HL-60 (cell line): ENCODE measurements at regions not wholly inside any gene's neighbourhood (a gene's known extent, or its start where the extent isn't known, plus 50 kb on each side); places are given as distances from the start of the nearest gene placed in this dataset.

ENCODE experiments used
- DNase-seq, 2 experiments: peaks; one replicate each; pipeline ENCODE4 v3.0.0-alpha.2; 2010 to 2020; ENCODE audit warnings: low read depth in 1 of 2, low spot score in 1 of 2
- H3K27ac ChIP-seq: fragments of 250-450 bp; sonication (Bioruptor Pico); replicated peaks from 2 replicates; pipeline ENCODE4 v1.5.1; 2020; ENCODE audit warnings: mild to moderate bottlenecking, moderate library complexity
- H3K27me3 ChIP-seq: fragments of 250-450 bp; sonication (Bioruptor Pico); 2 replicates; pipeline ENCODE4 v1.5.1; 2021; ENCODE audit warnings: mild to moderate bottlenecking, moderate library complexity; ENCODE audit not compliant: insufficient read depth, poor library complexity, severe bottlenecking
- H3K4me3 ChIP-seq: replicated peaks from 2 replicates; pipeline ENCODE4 v1.5.1; 2011; ENCODE audit warnings: mild to moderate bottlenecking, control low read depth, low read length; ENCODE audit not compliant: insufficient read depth
- GABPA ChIP-seq: IDR thresholded peaks from 2 replicates; pipeline ENCODE4 v1.6.1; 2012; ENCODE audit warnings: low read depth
- POLR2AphosphoS5 ChIP-seq: IDR thresholded peaks from 2 replicates; pipeline ENCODE4 v1.6.1; 2012; ENCODE audit warnings: low read depth
- SPI1 ChIP-seq: IDR thresholded peaks from 2 replicates; pipeline ENCODE4 v1.6.1; 2012; ENCODE audit warnings: low read depth, mild to moderate bottlenecking, borderline replicate concordance
- TF ChIP-seq, protein P1 (sequence below): IDR thresholded peaks from one replicate; pipeline ENCODE4 v1.5.1; 2011; ENCODE audit warnings: low read length, control low read depth, inconsistent platforms; ENCODE audit not compliant: insufficient read depth
- TF ChIP-seq, protein P2 (sequence below): IDR thresholded peaks from 2 replicates; pipeline ENCODE4 v1.6.1; 2012; ENCODE audit warnings: low read depth; ENCODE audit not compliant: insufficient replicate concordance

DNA sequence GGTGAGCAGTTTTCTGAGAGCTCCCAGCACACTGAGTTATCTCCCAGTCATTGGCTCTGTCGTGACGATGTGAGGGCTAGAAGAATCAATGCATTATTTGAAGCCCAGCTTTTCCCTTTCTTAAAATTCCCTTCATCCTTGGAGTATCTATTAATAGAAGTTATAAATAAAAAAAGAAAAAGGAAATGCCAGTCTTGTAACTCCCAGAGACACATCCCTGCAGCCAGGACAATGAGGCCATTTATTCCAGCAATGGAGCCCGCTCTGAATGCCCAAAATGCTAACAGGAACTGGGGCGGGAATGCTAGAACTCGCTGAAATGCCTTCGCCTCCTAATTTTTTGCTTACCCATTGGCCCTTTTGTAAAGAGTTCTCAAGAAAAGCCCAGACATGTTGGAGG lies 305.8 kb downstream of the TFAP2C start:
- H3K27ac ChIP-seq, result no peak overlapping the region
- no peak for DNase-seq
- H3K27me3 ChIP-seq, result peaks cover 3% of the 10 kb centered on the region
- no peak for TF ChIP-seq GABPA
- TF ChIP-seq, protein P1, sequence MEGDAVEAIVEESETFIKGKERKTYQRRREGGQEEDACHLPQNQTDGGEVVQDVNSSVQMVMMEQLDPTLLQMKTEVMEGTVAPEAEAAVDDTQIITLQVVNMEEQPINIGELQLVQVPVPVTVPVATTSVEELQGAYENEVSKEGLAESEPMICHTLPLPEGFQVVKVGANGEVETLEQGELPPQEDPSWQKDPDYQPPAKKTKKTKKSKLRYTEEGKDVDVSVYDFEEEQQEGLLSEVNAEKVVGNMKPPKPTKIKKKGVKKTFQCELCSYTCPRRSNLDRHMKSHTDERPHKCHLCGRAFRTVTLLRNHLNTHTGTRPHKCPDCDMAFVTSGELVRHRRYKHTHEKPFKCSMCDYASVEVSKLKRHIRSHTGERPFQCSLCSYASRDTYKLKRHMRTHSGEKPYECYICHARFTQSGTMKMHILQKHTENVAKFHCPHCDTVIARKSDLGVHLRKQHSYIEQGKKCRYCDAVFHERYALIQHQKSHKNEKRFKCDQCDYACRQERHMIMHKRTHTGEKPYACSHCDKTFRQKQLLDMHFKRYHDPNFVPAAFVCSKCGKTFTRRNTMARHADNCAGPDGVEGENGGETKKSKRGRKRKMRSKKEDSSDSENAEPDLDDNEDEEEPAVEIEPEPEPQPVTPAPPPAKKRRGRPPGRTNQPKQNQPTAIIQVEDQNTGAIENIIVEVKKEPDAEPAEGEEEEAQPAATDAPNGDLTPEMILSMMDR, result no peak
- no peak for TF ChIP-seq SPI1
- TF ChIP-seq, protein P2, sequence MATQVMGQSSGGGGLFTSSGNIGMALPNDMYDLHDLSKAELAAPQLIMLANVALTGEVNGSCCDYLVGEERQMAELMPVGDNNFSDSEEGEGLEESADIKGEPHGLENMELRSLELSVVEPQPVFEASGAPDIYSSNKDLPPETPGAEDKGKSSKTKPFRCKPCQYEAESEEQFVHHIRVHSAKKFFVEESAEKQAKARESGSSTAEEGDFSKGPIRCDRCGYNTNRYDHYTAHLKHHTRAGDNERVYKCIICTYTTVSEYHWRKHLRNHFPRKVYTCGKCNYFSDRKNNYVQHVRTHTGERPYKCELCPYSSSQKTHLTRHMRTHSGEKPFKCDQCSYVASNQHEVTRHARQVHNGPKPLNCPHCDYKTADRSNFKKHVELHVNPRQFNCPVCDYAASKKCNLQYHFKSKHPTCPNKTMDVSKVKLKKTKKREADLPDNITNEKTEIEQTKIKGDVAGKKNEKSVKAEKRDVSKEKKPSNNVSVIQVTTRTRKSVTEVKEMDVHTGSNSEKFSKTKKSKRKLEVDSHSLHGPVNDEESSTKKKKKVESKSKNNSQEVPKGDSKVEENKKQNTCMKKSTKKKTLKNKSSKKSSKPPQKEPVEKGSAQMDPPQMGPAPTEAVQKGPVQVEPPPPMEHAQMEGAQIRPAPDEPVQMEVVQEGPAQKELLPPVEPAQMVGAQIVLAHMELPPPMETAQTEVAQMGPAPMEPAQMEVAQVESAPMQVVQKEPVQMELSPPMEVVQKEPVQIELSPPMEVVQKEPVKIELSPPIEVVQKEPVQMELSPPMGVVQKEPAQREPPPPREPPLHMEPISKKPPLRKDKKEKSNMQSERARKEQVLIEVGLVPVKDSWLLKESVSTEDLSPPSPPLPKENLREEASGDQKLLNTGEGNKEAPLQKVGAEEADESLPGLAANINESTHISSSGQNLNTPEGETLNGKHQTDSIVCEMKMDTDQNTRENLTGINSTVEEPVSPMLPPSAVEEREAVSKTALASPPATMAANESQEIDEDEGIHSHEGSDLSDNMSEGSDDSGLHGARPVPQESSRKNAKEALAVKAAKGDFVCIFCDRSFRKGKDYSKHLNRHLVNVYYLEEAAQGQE, result no peak
- no peak for TF ChIP-seq POLR2AphosphoS5
- no peak overlapping the region for H3K4me3 ChIP-seq

DNA sequence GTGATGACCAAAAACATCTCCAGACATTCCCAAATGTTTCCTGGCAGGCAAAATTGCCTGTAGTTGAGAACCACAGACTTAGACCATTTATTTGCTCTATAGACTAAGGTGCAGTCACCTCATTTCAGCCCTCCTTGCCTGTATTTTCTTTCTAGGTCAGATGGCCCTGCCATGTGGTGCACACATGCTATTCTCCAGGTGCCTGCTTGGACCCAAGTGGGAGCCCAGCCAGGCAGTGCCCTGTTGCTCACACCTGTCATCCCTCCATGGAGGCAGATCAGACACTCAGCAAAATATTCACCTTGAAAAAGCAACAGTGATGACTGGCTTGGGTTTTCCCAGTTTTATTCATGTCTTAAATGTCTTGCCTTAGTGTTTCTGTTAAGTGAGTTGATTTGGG lies 311.4 kb downstream of the TFAP2C start:
- Histone ChIP-seq H3K27ac (no peak overlapping the region), H3K27me3 (no peaks in the 10 kb centered on the region), H3K4me3 (no peak overlapping the region)
- DNase-seq, result no peak
- TF ChIP-seq, protein P1, result no peak
- no peak for TF ChIP-seq GABPA
- no peak for TF ChIP-seq SPI1
- TF ChIP-seq, protein P2, result no peak
- no peak for TF ChIP-seq POLR2AphosphoS5

DNA sequence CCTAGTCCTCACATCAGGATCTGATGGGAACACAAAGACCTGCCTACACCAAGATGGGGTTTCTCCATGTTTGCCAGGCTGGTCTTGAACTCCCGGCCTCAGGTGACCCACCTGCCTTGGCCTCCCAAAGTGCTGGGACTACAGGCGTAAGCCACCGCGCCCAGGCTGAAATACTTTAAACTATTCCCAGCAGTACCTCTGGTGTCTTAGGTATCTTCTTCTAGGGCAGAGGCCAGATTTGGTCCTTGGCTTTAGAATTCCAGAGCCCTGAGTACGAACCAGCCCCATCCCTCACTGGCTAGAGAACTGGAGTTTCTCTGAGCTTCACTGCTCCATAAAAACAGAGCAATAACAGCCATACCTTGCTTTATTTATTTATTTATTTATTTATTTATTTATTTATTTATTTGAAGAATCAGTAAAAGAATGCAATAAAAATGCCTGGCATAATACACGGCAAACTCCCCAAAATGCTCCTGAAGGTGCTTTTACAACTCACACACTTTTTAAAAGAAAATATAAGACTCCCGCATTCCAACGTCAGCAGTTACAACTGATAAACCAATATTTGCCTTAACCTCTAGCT lies 312.1 kb downstream of the TFAP2C start:
- no peaks in the 10 kb centered on the region for H3K27me3 ChIP-seq
- TF ChIP-seq GABPA, result no peak
- TF ChIP-seq, protein P1, result no peak
- TF ChIP-seq, protein P2, result no peak
- no peak for TF ChIP-seq SPI1
- no peak for TF ChIP-seq POLR2AphosphoS5
- no peak overlapping the region for H3K4me3 ChIP-seq
- DNase-seq, result no peak
- no peak overlapping the region for H3K27ac ChIP-seq
